NCI-H2171 (cell line): ENCODE measurements at regions not wholly inside any gene's neighbourhood (a gene's known extent, or its start where the extent isn't known, plus 50 kb on each side); places are given as distances from the start of the nearest gene placed in this dataset.

Experiments
- DNase-seq: peaks from one replicate; lab custom pipeline; 2025; lab: John Stamatoyannopoulos, UW

DNA sequence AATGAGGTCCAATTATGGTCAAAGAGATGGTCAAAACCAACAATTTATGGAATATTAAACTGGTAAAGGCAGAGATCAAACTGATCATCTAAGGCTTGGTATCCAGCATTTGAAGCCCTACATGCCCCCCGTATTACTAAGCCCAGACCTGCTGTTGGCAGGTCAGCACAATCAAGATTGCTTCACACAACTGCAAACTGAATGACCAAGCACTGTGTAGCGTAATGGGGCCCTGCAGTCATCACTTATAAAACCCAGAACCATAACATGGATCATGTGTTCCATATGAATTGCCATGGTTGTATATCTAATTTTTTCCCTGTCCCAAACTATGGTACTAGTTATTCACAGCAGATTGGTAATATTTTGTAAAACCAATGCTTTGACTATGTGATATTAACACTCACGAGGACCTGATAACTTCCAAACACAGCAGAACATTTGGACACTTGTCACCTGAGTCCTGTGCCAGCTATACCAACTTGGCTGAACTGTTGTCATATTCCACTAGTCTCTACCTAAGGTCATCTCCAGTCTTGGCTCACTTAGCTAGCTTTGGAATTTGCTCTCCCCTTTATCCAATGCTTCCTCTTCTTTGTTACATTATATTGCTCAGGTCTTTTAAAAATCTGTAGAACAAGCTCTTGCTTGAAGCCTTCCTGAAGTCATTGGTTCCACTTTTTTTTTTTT lies 81.7 kb upstream of the HMHB1 start:
- DNase-seq = no peak

DNA sequence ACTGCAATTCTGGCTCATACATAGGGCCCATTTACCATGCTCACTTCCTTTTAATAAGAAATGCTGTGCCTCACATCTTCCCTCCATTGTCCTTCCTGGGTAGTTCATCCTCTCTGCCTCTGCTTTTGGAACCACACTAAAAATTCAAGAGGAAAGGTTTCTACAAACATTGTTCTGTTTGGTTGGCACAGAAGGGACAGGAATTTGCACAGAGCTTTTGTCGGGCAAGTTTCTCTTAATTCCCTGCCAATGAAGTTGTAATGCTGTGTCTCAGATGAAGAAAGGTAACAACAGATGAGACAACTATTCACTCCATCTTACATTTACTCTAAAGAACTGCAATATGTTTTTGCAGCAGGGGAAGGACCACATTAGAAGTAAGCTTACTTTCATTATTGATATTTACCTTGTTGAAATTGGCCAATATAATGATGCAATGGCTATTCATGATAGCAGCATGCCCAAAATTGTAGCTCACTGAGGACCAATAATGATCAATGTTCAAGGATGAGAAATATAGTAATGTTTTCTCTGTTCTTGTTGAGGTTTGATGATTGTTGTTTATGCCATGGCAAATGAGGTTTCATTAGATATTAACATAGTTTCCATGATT lies 82.5 kb upstream of the HMHB1 start:
- DNase-seq = no peak

DNA sequence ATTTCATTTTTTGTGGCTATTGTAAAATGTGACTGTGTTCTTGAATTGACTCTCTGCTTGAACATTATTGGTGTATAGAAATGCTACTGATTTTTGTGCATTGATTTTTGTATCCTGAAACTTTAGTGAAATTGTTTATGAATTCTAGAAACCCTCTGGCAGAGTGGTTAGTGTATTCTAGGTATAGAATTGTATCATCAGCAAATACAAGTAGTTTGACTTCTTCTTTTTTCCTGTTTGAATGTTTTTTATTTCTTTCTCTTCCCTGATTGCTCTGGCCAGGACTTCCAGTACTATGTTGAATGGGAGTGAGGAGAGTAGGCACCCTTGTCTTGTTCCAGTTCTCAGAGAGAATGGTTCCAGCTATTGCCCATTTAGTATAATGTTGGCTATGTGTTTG lies 88.8 kb upstream of the HMHB1 start:
- no peak for DNase-seq

DNA sequence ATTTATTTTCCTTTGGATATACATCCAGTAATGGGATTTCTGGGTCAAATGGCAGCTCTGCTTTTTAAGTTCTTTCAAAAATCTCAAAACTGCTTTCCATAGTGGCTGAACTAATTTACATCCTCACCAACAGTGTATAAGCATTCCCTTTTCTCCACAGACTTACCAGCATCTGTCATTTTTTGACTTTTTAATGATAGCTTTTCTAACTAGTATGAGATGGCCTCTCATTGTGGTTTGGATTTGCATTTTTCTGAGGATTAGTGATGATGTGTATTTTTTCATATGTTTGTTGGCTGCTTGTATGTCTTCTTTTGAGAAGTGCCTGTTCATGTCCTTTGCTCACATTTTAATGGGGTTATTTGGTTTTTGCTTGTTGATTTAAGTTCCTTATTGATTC lies 90.0 kb upstream of the HMHB1 start:
- DNase-seq = no peak

DNA sequence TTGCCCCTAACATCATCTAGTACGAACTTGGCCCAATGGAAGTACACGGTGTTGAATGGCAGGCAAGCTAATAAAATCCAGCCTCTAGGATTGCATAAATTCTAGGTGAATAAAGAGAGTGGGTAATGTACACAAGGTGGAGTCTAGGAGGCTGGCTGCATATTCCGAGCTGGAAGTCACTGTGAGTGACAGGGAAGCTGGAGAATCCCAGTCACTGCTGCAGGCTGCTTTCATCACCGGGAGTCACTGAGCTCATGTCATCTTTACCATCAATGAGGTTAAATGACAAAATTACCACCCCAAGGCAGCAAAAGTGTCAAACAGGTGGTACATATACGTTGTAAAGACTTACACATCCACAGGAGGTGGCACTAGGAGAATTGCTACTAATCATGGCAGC lies 91.3 kb upstream of the HMHB1 start:
- no peak for DNase-seq

DNA sequence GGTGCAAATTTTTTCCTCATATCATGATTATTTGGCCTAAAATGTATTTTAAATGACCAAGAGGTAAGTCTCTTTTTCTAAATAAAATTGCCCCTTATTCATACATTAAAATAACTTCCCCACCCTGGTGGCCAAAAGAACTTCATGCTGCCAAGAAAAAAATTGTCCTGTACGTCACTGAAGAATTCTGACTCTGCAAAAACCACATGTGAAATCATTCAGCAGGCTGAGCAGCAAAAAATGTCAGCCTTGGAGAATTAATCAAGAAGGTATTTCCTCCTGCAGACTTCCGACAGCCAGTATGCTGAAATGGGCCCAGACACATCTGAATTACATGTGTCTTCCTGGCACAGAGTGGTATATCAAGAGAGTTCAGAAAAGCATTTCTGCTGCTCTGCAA lies 94.6 kb upstream of the HMHB1 start:
- no peak for DNase-seq

DNA sequence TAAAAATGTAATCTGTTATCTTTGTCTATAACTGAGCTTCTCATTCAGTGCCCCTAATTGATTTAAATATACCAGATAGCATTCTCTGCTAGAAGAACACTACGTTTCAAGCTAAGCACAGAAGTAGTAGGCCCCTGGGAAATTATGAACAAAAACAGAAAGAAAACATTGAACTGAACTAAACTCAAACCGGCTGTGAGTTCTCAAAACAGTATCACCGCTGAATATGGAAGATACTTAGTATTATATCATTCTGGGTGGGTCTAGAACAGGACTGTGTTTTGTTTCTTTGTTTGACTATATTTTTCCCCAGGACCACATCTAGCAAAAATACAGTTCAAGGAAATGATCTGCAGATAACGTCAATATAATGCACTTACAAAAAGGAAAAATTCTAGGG lies 95.1 kb upstream of the HMHB1 start:
- no peak for DNase-seq

DNA sequence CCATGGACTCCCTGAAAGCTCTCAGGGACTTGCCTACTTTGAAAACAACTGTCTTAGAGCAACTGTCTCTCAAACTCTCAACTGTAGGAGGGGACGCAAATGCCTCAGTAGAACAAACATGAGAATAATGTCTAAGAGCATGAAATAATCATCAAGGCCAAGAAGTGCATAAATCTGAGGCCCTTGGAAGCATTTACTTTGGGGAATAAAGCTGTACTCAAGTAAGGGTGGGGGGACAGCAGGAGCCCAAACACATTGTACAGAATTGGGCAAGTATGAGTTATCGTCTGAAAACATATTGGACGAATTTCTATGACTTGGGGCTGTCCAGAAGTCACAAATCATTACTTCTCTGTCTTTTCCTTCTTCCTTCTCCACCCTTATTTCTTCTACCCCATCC lies 96.3 kb upstream of the HMHB1 start:
- DNase-seq = no peak

DNA sequence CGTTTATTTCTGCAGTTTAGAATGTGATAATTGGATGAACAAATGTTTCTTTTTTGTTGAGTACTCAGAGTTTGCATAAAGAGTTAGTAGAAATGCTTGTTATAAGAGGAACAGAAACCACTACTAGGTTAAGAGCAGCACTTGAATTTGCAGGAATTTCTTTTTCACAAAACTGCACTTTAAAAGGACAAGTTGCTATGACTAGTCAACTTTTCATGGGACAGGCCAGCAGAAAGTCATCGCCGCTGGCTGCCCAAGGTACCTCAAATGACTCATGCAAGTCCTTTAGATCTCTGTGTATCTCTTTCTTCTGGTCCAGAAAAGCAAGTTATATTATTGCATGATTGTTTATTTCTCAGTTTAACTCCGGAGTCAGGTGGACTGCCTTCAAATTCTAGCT lies 97.3 kb upstream of the HMHB1 start:
- no peak for DNase-seq

DNA sequence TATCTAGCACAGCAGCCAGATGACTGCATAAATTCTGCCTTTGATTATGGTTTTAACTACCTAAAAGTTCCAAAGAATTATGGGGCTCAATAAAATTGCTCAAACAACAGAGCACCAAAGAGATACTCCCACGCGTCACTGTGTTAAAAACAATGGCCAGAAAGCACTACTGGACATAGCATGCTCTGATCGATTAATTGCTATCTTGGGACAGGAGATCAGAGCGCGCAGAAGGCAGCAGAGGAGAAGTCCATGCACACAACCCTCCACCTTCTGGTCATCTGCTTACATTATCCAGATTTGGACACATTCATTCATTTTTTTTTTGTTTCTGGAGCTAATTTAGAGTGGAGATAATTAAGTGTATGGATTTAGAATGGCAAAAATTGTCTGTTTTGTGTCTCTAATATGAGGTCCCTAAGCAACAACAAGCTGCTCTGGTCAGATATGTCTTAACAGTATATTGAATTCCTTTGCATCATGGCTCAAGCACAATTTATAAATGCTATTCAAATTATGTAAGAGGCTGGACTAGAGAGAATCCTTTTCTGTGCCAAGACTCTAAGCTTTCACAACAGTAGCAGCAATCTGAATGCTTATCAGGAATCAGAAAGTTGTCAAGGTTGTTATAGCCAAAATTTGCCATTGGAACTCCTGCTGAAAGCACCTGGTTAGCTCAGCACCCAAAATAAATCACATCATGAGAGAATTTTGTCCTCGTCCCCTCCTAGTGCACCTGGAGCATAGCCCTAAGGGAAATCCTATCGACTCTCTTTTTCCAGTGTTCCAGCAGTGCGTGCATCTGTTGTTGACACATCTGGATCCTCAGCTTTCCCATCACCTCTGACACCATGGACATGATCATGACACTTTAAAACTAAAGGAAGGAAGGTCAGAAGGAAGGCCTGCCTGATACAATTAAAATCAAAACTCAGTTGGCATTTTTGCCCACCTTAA lies 98.6 kb upstream of the HMHB1 start:
- no peak for DNase-seq

DNA sequence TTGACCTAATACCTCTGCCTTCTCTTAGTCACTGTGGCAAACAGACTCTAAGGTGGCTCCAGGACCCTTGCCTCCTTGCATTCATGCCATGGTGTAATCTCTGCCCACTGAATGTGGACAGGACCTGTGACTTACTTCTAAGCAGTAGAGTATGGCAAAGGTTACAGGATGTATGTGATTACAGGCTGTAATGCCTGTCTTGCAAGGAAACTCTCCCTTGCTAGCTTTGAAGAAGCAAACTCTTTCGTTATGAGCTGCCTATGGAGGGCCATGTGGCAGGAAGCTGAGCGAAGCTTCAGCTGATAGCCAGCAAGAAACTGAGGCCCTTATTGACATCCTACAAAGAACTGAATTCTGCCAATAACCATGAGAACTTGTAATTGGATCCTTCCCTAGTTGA lies 103.3 kb upstream of the HMHB1 start:
- no peak for DNase-seq

DNA sequence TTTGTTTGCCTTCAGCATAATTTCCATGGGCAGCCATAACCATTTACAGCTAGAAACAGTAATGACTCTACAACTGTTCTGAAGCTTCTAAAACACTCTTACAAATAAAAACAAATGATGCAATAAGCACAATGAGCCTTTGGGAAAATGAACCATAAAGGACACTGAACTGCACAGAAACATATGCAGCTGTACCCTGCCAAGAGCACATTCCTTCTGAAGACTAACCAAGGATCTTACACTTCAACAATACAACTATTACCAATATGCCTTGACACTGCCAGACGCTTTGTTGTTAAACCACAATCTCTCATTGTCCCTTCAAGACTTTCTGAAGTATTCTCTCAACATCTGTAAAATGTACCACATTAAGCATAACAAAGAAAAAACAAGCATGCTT lies 104.2 kb upstream of the HMHB1 start:
- no peak for DNase-seq

DNA sequence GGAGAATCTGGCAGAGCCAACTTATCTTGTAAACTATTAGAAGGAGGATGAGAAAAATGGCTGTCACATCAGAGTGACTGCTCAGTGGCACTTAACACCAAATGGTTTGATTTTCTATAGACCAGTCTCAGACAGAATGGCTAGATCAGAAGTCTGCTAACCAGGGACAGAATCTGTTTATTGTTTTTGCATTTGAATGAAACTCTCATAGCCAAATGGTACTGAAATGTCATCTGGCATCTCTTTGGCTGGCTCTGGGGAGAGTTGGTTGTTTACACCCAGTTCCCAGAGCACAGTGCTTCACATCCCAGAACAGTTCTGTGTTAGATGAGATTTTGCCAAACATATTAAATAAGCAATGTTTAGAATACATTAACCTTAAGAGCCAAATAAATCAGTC lies 106.6 kb upstream of the HMHB1 start:
- DNase-seq = no peak

DNA sequence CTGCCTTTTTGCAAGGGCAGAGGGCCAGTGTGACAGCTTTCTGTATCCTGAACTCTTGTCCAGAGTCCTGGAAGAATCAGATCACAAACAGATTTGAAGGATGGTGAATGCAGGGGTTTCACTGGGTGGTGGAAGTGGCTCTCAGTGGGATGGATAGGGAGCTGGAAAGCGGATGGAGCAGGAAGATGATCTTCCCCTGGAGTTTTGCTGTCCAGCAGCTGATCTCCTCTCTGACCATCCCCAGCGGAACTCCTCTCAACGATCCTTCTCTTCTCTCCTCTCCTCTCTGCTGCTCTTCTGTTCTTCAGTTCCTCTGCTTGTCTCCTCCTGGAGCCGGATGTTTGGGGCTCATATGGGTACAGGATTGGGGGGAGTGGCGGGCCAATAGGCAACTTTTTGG lies 108.3 kb upstream of the HMHB1 start:
- DNase-seq = no peak

DNA sequence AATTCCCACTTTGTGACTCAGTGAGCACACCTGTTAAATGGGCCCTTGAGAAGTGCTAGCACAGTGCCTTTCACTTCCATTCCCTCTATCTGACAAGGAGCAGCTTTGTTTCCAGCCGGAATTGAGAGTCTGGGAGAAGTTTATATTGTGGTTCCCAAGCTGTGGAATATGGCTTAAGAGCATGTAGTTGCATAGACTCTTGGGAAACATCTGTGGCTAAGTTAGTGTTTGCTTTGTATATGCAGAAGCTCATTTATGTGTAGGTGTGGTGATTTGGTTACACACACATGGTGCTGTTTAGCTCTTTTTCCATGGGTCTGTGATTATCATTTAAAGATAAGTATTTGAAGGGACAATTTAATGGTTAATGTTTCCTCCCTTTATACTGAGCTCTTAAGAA lies 110.5 kb upstream of the HMHB1 start:
- DNase-seq = no peak

DNA sequence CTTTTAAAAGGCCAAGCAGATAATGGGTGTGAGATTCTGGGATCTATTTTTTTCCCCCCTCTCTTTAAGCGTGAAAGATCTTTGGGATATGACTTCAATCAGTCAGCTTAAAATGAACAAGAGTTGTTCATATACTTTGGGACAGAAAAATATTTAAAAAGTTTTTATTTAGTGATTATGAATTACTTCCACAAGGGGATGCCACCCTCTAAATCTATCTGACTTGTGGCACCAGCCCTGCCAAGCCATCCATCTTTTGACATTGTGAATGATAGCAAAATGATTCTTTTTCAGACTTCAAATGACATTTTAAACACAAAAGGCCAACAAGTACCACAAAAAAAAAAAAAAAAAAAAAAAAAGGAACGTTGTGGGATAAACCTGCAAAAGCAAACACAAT lies 111.0 kb upstream of the HMHB1 start:
- no peak for DNase-seq

DNA sequence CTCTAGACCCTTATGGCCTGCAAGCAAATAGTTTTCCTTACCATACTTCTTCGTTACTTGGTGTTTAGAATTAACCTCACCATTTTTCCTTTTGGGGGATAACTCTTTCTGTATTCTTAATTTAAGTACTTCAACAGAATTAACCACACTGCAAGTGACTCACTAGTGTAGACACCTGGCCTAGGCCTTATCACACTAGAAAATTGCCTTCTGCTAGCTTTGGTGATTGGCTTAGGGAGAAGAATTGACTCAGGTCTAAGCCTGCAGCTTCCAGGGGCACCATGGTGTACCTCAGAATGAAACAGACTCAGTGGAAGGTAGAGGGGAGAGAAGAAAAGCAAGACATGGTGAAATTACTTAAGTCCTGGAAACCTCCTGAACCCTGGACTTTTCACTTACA lies 112.8 kb upstream of the HMHB1 start:
- no peak for DNase-seq

DNA sequence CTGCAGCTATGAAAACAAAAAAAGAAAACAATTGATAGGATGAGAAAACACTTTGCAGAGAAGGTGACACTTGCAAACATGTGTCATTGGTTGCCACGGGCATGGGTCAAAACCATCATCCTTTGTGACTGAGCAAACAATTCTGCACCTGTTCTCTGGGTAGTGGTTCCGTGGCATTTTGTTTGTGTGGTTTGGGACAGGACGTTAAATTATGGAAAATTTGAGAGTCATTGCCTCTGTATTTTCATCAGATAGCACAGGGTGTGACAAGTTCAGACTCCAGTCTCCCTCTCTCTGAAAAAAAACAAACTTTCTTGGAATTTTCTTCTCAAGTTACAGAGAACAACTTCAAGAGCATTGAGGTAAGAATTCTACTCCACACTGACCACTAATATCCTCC lies 113.4 kb upstream of the HMHB1 start:
- no peak for DNase-seq

DNA sequence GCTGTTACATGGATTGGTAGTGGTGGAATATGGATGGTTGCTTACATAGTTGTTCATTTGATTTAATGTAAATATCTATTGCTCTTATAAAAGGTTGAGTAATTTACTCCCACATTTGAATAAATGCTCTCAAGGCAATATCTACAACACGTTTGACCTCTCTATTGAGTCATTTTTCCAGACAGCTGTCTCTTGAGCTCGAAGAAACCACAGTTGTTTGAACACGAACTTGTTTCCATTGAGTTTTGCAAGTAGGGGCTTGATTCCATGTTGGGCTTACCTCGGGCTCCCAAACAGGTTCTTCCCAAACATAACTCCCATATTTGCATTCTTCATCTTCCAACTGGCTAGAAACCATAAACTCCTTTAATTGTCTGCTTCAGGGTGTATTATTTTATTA lies 115.0 kb upstream of the HMHB1 start:
- no peak for DNase-seq

DNA sequence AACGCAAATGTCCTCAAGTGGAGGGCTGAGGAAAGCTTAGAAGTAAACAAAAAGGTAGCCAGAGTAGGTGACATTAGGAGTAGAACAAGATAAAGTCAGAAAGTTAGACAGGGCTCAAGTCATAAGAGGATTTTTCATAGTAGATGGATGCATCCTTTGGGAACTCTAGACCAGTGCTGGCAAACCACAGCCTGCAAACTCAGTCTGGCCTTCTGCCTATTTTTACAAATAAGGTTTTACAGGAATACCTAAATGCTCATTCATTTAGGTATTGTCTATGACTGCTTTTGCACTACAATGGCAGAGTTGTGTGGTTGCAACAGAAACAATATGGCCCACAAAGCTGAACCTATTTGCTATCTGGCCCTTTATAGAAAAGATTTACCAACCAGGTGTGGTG lies 116.0 kb upstream of the HMHB1 start:
- DNase-seq = no peak

DNA sequence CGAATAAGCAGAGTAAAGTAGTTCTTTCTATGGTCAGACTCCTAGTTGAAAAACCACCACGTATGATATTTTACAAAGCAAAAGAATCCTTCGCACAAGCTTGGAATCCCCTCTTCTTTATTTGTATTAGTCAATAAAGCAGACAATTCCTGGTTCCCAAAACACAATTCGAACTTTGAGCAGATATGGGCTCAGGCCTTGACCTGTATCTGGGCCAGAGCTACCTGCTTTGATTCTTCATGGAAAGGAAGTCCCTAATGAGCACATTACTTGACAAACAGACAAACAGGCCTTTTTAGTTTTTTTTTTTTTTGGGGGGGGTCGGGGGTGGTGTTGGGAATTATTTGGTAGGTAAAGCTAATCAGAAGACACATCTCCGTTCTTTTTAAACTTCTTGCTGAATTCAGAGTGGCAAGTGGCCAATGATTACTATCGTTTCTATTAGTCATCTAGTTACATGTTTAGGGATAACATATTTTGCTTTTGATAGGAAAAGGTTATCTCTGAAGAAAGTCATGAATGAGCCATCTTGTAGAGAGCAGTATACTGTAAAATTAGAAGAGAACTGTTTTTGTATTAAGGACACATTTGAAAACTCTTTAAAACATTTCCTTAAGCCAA lies 116.6 kb upstream of the HMHB1 start:
- DNase-seq = no peak

DNA sequence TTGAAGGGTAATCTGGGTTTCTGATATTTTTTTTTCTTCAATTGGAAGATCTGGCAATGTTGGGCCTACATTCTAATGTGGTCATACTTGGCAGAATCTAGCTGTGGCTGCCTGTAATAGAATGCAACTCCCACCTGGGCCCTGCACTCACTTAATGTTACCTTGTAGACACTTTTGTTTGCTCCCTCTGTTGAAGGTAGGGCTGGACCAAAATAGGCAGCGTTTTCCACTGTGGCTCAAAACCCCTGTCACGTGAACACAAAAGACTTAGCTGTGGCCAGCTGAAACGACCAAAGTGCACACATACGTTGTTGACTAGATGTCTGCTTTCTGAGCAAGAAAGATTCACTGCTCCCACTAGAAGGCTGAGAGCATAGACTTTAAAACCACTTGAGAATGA lies 117.6 kb upstream of the HMHB1 start:
- no peak for DNase-seq
